ENCODE measurements at regions not wholly inside any gene's neighbourhood (a gene's known extent, or its start where the extent isn't known, plus 50 kb on each side); places are given as distances from the start of the nearest gene placed in this dataset.
A peak's percentile ranks its signal among the peaks of the same experiment; 100 is the strongest.

GRCh38 chr2:189287982-189288521, 108.5 kb upstream of the COL5A2 start:
- Histone ChIP-seq H3K4me2 (ENCODE audit: unreplicated experiment) (peak overlapping the region; percentile 58), H3K27ac (peak overlapping the region; percentile 88), H3F3A (ENCODE audit: insufficient read depth) (peaks cover 46% of the 10 kb centered on the region), H3K27me3 (replicated peaks; ENCODE audit: insufficient read depth) (no peaks in the 10 kb centered on the region), H3K79me2 (ENCODE audit: insufficient read depth) (peaks cover 12% of the 10 kb centered on the region), H4K20me1 (ENCODE audit: insufficient read depth) (no peaks in the 10 kb centered on the region), H2AFZ (peak overlapping the region; percentile 46), H3K4me1 (ENCODE audit: insufficient read depth) (peaks cover 41% of the 10 kb centered on the region), H3K4me3 (no peak overlapping the region), H3K9me2 (ENCODE audit: insufficient read depth) (no peaks in the 10 kb centered on the region), H3K9me3 (ENCODE audit: low read depth) (no peaks in the 10 kb centered on the region), H3K9ac (peak overlapping the region; percentile 63), H3K36me3 (ENCODE audit: low read depth) (no peaks in the 10 kb centered on the region)
- 0 to 2% methylated on average over 1 of the region's 1 CpG for WGBS, 2 experiments (ENCODE audit: low coverage in 1 of 2, low lambda C conversion rate in 2 of 2, missing lambda C conversion rate in 2 of 2)
- in situ Hi-C loops (cut with MboI), result loop anchor here (10.0 kb wide), 1 partner anchor 183 kb away; no protein-coding TSS in a partner anchor
- no peak for TF ChIP-seq EZH2 (IDR thresholded peaks at IDR 0.05; ENCODE audit: insufficient read depth, poor library complexity, severe bottlenecking)
- no peak for TF ChIP-seq EZH2phosphoT487 (IDR thresholded peaks at IDR 0.05; ENCODE audit: insufficient read depth, low read depth)
- peak; percentile 87 for DNase-seq

GRCh38 chr2:189291460-189291859, 111.9 kb upstream of the COL5A2 start:
- no peak overlapping the region for H3K27ac ChIP-seq
- no peaks in the 10 kb centered on the region for H3K9me2 ChIP-seq (ENCODE audit: insufficient read depth)
- H3K4me2 ChIP-seq (ENCODE audit: unreplicated experiment), result no peak overlapping the region
- DNase-seq, result no peak
- no peaks in the 10 kb centered on the region for H3K9me3 ChIP-seq (ENCODE audit: low read depth)
- no peak overlapping the region for H3K9ac ChIP-seq
- H3K79me2 ChIP-seq (ENCODE audit: insufficient read depth), result peaks cover 12% of the 10 kb centered on the region
- in situ Hi-C loops (cut with MboI), result no loop called here
- H3K36me3 ChIP-seq (ENCODE audit: low read depth), result no peaks in the 10 kb centered on the region
- WGBS, 2 experiments (ENCODE audit: low coverage in 1 of 2, low lambda C conversion rate in 2 of 2, missing lambda C conversion rate in 2 of 2), result 98 to 100% methylated on average over 1 of the region's 1 CpG
- H3K4me1 ChIP-seq (ENCODE audit: insufficient read depth), result peaks cover 28% of the 10 kb centered on the region
- TF ChIP-seq EZH2phosphoT487 (IDR thresholded peaks at IDR 0.05; ENCODE audit: insufficient read depth, low read depth), result no peak
- TF ChIP-seq EZH2 (IDR thresholded peaks at IDR 0.05; ENCODE audit: insufficient read depth, poor library complexity, severe bottlenecking), result no peak
- H2AFZ ChIP-seq, result no peak overlapping the region
- no peak overlapping the region for H3K4me3 ChIP-seq
- no peaks in the 10 kb centered on the region for H3K27me3 ChIP-seq (replicated peaks; ENCODE audit: insufficient read depth)
- H3F3A ChIP-seq (ENCODE audit: insufficient read depth), result peaks cover 24% of the 10 kb centered on the region
- no peaks in the 10 kb centered on the region for H4K20me1 ChIP-seq (ENCODE audit: insufficient read depth)

GRCh38 chr2:189293164-189293563, 113.6 kb upstream of the COL5A2 start:
- Histone ChIP-seq H3K4me2 (ENCODE audit: unreplicated experiment) (peak overlapping the region; percentile 33), H4K20me1 (ENCODE audit: insufficient read depth) (no peaks in the 10 kb centered on the region), H3F3A (ENCODE audit: insufficient read depth) (peaks cover 9% of the 10 kb centered on the region), H3K27ac (no peak overlapping the region), H3K9me2 (ENCODE audit: insufficient read depth) (no peaks in the 10 kb centered on the region), H3K27me3 (replicated peaks; ENCODE audit: insufficient read depth) (no peaks in the 10 kb centered on the region), H3K9me3 (ENCODE audit: low read depth) (no peaks in the 10 kb centered on the region), H3K4me1 (ENCODE audit: insufficient read depth) (peaks cover 28% of the 10 kb centered on the region), H3K36me3 (ENCODE audit: low read depth) (no peaks in the 10 kb centered on the region), H3K9ac (no peak overlapping the region), H3K4me3 (no peak overlapping the region), H2AFZ (no peak overlapping the region), H3K79me2 (ENCODE audit: insufficient read depth) (no peaks in the 10 kb centered on the region)
- TF ChIP-seq EZH2phosphoT487 (IDR thresholded peaks at IDR 0.05; ENCODE audit: insufficient read depth, low read depth) (no peak), EZH2 (IDR thresholded peaks at IDR 0.05; ENCODE audit: insufficient read depth, poor library complexity, severe bottlenecking) (no peak)
- WGBS, 2 experiments (ENCODE audit: low coverage in 1 of 2, low lambda C conversion rate in 2 of 2, missing lambda C conversion rate in 2 of 2), result 49% methylated on average over 3 of the region's 3 CpGs
- in situ Hi-C loops (cut with MboI), result no loop called here
- peak; percentile 88 for DNase-seq

- Histone ChIP-seq H3K4me1 (ENCODE audit: insufficient read depth) (peaks cover 30% of the 10 kb centered on the region), H4K20me1 (ENCODE audit: insufficient read depth) (no peaks in the 10 kb centered on the region), H3K9me2 (ENCODE audit: insufficient read depth) (no peaks in the 10 kb centered on the region), H3K27me3 (replicated peaks; ENCODE audit: insufficient read depth) (no peaks in the 10 kb centered on the region), H3K4me2 (ENCODE audit: unreplicated experiment) (peak overlapping the region; percentile 60), H3K27ac (no peak overlapping the region), H3K79me2 (ENCODE audit: insufficient read depth) (no peaks in the 10 kb centered on the region), H2AFZ (no peak overlapping the region), H3K4me3 (0 out of 2 replicates have a peak overlapping the region, but pooled peaks have one; percentile 13), H3K36me3 (ENCODE audit: low read depth) (no peaks in the 10 kb centered on the region), H3F3A (ENCODE audit: insufficient read depth) (no peaks in the 10 kb centered on the region), H3K9ac (no peak overlapping the region), H3K9me3 (ENCODE audit: low read depth) (no peaks in the 10 kb centered on the region)
- DNase-seq, result peak; percentile 47
- in situ Hi-C loops (cut with MboI), result no loop called here
- no peak for TF ChIP-seq EZH2 (IDR thresholded peaks at IDR 0.05; ENCODE audit: insufficient read depth, poor library complexity, severe bottlenecking)
- no peak for TF ChIP-seq EZH2phosphoT487 (IDR thresholded peaks at IDR 0.05; ENCODE audit: insufficient read depth, low read depth)
Measured at GRCh38 chr2:189297446-189297845, 117.9 kb upstream of the COL5A2 start.

Measured in GM23248 (cell line).